K562 (cell line): ENCODE measurements at regions not wholly inside any gene's neighbourhood (a gene's known extent, or its start where the extent isn't known, plus 50 kb on each side); places are given as distances from the start of the nearest gene placed in this dataset.

Experiments used
- ATF1 ChIP-seq, 2 experiments: fragments of 450-650 bp in 1 of 2; IDR thresholded peaks; 2 replicates each; pipeline ENCODE4 v1.6.1; 2016; ENCODE audit warnings: missing compliant biosample characterization in 1 of 2, missing genetic modification characterization in 1 of 2
- NCOA2 ChIP-seq, 2 experiments: fragments of 450-650 bp; IDR thresholded peaks; 2 replicates each; pipeline ENCODE4 v1.6.1; 2018; ENCODE audit warnings: mild to moderate bottlenecking in 2 of 2, moderate library complexity in 1 of 2; ENCODE audit not compliant: partially characterized antibody in 2 of 2
- NFYB ChIP-seq: IDR thresholded peaks from 2 replicates; pipeline ENCODE4 v1.6.1; 2011; ENCODE audit warnings: mild to moderate bottlenecking, moderate library complexity; ENCODE audit not compliant: insufficient read length; ENCODE audit errors: extremely low read depth
- POLR2B ChIP-seq: fragments of 450-650 bp; IDR thresholded peaks from 2 replicates; pipeline ENCODE4 v1.6.1; 2018; ENCODE audit warnings: low read depth; ENCODE audit not compliant: partially characterized antibody
- POLR2H ChIP-seq: IDR thresholded peaks from 2 replicates; pipeline ENCODE4 v1.6.1; 2016; ENCODE audit warnings: missing genetic modification characterization, low read depth, mild to moderate bottlenecking, control low read depth, missing compliant biosample characterization, moderate library complexity
- RFX7 ChIP-seq: fragments of 250-450 bp; sonication (Bioruptor Pico); IDR thresholded peaks from 2 replicates; pipeline ENCODE4 v1.5.1; 2021; ENCODE audit warnings: mild to moderate bottlenecking
- U2AF1 ChIP-seq: fragments of 200-400 bp; formaldehyde crosslinking; optimal IDR thresholded peaks from 2 replicates; pipeline ENCODE3; 2017; ENCODE audit warnings: mild to moderate bottlenecking, low read depth, low read length, moderate library complexity
- TF ChIP-seq, protein P1 (sequence below): fragments of 200-600 bp; sonication (generic); IDR thresholded peaks from one replicate; pipeline ENCODE4 v1.6.1; 2012; ENCODE audit warnings: mild to moderate bottlenecking, low read depth, low read length, inconsistent platforms
- TF ChIP-seq, protein P2 (sequence below): fragments of 250-450 bp; sonication (Bioruptor Pico); IDR thresholded peaks from 2 replicates; pipeline ENCODE4 v1.8.0; 2021; ENCODE audit warnings: borderline replicate concordance, mild to moderate bottlenecking, moderate library complexity; ENCODE audit not compliant: poor library complexity, severe bottlenecking
- TF ChIP-seq, protein P3 (sequence below): fragments of 450-650 bp; formaldehyde crosslinking; IDR thresholded peaks from 2 replicates; pipeline ENCODE4 v1.4.0; 2020; ENCODE audit warnings: mild to moderate bottlenecking, mixed read lengths

DNA sequence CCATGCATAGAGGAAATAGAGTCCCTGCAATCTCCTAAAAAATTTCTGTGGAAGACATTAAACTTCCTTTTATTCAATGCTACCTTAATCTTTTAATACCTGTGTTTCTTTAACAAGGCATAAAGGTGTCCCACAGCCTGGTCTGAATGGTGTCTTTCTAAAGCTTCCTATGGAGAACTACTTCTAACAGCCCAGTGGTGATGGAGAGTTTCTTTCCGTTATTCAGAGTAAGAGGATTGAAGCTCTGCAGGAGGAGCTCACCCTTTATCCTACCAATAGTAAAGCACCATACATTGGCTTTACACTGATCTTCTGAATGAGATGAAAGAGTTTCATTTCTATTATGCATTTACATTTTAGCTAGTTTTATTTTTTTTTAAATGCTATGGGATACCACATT, 1362.4 kb upstream of the ADGRL3 start (continued):
- TF ChIP-seq, protein P1, sequence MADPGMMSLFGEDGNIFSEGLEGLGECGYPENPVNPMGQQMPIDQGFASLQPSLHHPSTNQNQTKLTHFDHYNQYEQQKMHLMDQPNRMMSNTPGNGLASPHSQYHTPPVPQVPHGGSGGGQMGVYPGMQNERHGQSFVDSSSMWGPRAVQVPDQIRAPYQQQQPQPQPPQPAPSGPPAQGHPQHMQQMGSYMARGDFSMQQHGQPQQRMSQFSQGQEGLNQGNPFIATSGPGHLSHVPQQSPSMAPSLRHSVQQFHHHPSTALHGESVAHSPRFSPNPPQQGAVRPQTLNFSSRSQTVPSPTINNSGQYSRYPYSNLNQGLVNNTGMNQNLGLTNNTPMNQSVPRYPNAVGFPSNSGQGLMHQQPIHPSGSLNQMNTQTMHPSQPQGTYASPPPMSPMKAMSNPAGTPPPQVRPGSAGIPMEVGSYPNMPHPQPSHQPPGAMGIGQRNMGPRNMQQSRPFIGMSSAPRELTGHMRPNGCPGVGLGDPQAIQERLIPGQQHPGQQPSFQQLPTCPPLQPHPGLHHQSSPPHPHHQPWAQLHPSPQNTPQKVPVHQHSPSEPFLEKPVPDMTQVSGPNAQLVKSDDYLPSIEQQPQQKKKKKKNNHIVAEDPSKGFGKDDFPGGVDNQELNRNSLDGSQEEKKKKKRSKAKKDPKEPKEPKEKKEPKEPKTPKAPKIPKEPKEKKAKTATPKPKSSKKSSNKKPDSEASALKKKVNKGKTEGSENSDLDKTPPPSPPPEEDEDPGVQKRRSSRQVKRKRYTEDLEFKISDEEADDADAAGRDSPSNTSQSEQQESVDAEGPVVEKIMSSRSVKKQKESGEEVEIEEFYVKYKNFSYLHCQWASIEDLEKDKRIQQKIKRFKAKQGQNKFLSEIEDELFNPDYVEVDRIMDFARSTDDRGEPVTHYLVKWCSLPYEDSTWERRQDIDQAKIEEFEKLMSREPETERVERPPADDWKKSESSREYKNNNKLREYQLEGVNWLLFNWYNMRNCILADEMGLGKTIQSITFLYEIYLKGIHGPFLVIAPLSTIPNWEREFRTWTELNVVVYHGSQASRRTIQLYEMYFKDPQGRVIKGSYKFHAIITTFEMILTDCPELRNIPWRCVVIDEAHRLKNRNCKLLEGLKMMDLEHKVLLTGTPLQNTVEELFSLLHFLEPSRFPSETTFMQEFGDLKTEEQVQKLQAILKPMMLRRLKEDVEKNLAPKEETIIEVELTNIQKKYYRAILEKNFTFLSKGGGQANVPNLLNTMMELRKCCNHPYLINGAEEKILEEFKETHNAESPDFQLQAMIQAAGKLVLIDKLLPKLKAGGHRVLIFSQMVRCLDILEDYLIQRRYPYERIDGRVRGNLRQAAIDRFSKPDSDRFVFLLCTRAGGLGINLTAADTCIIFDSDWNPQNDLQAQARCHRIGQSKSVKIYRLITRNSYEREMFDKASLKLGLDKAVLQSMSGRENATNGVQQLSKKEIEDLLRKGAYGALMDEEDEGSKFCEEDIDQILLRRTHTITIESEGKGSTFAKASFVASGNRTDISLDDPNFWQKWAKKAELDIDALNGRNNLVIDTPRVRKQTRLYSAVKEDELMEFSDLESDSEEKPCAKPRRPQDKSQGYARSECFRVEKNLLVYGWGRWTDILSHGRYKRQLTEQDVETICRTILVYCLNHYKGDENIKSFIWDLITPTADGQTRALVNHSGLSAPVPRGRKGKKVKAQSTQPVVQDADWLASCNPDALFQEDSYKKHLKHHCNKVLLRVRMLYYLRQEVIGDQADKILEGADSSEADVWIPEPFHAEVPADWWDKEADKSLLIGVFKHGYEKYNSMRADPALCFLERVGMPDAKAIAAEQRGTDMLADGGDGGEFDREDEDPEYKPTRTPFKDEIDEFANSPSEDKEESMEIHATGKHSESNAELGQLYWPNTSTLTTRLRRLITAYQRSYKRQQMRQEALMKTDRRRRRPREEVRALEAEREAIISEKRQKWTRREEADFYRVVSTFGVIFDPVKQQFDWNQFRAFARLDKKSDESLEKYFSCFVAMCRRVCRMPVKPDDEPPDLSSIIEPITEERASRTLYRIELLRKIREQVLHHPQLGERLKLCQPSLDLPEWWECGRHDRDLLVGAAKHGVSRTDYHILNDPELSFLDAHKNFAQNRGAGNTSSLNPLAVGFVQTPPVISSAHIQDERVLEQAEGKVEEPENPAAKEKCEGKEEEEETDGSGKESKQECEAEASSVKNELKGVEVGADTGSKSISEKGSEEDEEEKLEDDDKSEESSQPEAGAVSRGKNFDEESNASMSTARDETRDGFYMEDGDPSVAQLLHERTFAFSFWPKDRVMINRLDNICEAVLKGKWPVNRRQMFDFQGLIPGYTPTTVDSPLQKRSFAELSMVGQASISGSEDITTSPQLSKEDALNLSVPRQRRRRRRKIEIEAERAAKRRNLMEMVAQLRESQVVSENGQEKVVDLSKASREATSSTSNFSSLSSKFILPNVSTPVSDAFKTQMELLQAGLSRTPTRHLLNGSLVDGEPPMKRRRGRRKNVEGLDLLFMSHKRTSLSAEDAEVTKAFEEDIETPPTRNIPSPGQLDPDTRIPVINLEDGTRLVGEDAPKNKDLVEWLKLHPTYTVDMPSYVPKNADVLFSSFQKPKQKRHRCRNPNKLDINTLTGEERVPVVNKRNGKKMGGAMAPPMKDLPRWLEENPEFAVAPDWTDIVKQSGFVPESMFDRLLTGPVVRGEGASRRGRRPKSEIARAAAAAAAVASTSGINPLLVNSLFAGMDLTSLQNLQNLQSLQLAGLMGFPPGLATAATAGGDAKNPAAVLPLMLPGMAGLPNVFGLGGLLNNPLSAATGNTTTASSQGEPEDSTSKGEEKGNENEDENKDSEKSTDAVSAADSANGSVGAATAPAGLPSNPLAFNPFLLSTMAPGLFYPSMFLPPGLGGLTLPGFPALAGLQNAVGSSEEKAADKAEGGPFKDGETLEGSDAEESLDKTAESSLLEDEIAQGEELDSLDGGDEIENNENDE, result no peak
- TF ChIP-seq POLR2B (no peak), NFYB (no peak), U2AF1 (no peak), ATF1 (CRISPR knock-in tag; IDR thresholded peaks at IDR 0.05) (no peak), ATF1 (tag; IDR thresholded peaks at IDR 0.05) (no peak), RFX7 (no peak), POLR2H (tag) (no peak), NCOA2 (IDR thresholded peaks at IDR 0.05; ENCODE audit: partially characterized antibody in 2 of 2) (no peak)
- TF ChIP-seq, protein P2, sequence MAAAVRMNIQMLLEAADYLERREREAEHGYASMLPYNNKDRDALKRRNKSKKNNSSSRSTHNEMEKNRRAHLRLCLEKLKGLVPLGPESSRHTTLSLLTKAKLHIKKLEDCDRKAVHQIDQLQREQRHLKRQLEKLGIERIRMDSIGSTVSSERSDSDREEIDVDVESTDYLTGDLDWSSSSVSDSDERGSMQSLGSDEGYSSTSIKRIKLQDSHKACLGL (CRISPR knock-in tag), result no peak
- TF ChIP-seq, protein P3, sequence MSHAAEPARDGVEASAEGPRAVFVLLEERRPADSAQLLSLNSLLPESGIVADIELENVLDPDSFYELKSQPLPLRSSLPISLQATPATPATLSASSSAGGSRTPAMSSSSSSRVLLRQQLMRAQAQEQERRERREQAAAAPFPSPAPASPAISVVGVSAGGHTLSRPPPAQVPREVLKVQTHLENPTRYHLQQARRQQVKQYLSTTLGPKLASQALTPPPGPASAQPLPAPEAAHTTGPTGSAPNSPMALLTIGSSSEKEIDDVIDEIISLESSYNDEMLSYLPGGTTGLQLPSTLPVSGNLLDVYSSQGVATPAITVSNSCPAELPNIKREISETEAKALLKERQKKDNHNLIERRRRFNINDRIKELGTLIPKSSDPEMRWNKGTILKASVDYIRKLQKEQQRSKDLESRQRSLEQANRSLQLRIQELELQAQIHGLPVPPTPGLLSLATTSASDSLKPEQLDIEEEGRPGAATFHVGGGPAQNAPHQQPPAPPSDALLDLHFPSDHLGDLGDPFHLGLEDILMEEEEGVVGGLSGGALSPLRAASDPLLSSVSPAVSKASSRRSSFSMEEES (CRISPR knock-in tag), result no peak
